HG03558 (cell line): ENCODE measurements at regions not wholly inside any gene's neighbourhood (a gene's known extent, or its start where the extent isn't known, plus 50 kb on each side); places are given as distances from the start of the nearest gene placed in this dataset.
A peak's percentile ranks its signal among the peaks of the same experiment; 100 is the strongest.
"Not testable (repeated sequence)": the region's sequence is repeated elsewhere in the genome, so short reads cannot be mapped to it uniquely, and the experiment has no call there.

Experiments
- ATAC-seq: cut with Tn5 transposase; IDR thresholded peaks from one replicate; pipeline ENCODE4 v1.9.1; 2021; ENCODE audit warnings: moderate number of reproducible peaks; ENCODE audit not compliant: unreplicated experiment; ENCODE audit errors: extremely low read depth

GRCh38 chr1:143905214-143906179, 66.3 kb downstream of the FAM72C start:
- ATAC-seq: not testable (repeated sequence)

GRCh38 chr1:143904622-143904979, 67.2 kb downstream of the FAM72C start:
- not testable (repeated sequence) for ATAC-seq

- ATAC-seq: not testable (repeated sequence)
Measured at GRCh38 chr1:143903899-143904621, 67.7 kb downstream of the FAM72C start.

GRCh38 chr1:143896377-143896776, 75.4 kb downstream of the FAM72C start:
- not testable (repeated sequence) for ATAC-seq

- peak; percentile 62 for ATAC-seq
Measured at GRCh38 chr1:143884932-143885574, 86.7 kb downstream of the FAM72C start.

- ATAC-seq: peak; percentile 40
Measured at GRCh38 chr1:143884532-143884931, 87.3 kb downstream of the FAM72C start.

GRCh38 chr1:143879757-143880536, 91.8 kb downstream of the FAM72C start:
- ATAC-seq: not testable (repeated sequence)

- ATAC-seq: not testable (repeated sequence)
Measured at GRCh38 chr1:143875947-143876346, 95.8 kb downstream of the FAM72C start.

DNA sequence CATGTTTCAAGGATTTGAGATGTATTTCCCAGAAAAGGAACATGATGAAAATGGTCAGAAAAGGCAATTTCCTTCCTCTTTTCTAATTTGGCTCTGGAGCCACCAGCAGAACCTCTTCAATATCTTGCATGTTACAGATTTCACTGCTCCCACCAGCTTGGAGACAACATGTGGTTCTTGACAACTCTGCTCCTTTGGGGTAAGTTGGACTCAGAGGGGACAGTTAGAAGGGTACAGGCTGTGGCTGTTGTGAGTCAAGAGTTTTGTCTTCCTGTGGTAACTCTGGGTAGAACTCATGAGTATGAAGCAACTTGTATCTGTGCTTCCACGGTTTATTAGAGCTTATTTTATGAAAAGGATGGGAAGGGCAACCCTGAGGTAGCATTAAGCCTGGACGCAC, 97.2 kb downstream of the FAM72C start:
- ATAC-seq: not testable (repeated sequence)

DNA sequence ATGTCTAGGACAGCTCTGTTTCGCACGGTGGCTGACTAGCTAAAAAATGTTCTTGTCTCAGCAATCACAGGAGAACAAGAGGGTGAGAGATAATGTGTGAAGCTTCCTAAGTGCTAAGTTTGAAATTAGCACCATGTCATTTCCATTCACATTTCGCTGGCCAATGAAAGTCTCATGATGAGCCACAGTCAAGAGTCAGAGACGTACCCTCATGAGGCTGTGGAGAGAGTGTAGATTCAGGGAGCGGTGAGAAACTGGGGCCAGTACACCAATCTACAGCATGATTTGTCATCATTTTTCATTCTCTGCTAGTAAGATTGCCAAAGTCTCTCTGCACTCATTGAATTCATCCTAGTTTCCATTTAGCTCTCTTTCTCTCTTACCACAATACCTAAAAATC, 98.1 kb downstream of the FAM72C start:
- ATAC-seq: not testable (repeated sequence)

- ATAC-seq: not testable (repeated sequence)
Measured at GRCh38 chr1:143870388-143870787, 101.4 kb downstream of the FAM72C start.

DNA sequence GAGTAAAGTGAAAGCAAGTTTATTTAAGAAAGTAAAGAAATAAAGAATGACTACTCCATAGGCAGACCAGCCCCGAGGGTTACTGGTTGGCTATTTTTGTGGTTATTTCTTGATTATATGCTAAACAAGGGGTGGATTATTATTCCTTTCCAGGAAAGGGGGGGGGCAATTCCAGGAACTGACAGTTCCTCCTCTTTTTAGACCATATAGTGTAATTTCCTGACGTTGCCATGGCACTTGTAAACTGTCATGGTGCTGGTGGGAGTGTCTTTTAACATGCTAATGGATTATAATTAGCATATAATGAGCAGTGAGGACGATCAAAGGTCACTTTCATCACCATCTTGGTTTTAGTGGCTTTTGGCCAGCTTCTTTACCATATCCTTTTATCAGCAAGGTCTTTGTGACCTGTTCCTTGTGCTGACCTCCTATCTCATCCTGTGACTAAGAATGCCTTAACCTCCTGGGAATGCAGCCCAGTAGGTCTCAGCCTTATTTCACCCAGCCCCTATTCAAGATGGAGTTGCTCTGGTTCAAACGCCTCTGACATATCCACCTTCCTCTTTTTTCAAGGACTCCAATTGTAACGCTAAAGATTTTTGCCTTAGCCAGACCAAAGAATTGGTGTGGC, 104.1 kb downstream of the FAM72C start:
- ATAC-seq: not testable (repeated sequence)

- not testable (repeated sequence) for ATAC-seq
Measured at GRCh38 chr1:143863901-143864520, 107.8 kb downstream of the FAM72C start.

DNA sequence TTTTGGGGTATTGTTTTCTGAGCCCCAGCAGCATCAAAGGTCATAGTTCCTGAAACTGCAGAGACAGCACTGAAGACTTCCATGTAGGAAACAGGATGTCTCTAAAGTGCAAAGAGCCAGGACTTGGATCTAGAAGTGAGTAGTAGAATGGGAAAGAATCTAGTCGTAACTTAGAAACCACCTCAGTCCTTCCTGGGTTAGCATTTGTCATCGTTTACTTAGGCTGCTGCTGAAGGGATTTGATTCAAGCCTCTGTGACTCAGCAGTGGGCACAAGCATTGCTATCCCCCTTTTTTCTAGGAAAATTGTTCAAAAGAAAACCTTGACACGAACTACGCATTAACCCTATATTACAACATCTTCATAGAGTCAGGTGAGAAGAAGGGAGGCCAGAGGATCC, 109.1 kb downstream of the FAM72C start:
- not testable (repeated sequence) for ATAC-seq

DNA sequence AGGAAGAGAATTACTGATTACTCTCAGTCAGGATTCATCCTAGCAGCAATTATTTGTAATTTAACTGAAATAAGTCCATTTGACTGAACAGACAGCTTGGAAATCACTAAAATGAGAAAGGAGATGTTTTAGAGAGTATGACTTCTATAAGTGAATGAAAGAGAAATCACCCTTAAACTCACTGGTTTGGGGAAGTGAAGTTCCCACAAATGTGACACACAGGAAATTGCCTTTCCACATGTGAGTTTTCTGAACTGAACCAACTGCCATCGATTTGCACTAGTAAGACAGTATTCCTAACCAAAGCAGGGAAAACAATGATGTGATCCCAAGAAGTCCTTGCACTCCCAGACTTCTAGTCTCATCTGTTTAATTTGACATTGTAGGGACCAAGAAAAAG, 110.5 kb downstream of the FAM72C start:
- not testable (repeated sequence) for ATAC-seq

GRCh38 chr1:143855867-143856266, 115.9 kb downstream of the FAM72C start:
- not testable (repeated sequence) for ATAC-seq

GRCh38 chr1:143854069-143854468, 117.7 kb downstream of the FAM72C start:
- ATAC-seq: not testable (repeated sequence)

DNA sequence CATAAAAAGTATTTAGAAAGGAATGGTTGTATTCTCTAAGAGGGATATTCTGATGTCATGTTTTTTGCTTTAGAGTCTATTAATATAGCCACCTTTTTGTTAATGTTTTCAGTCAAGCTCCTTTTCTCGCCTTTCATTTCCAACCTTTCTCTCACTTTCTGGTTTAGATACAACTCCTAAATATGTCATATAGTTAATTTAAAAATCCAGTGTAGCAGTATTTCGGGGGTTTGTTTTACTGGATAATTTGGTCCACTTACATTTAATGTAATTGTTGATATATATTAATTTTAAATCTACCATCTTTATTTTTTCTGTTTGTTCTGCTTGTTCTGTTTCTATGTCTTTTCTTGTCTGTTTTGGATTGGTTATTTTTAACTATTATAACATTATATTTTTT, 121.1 kb downstream of the FAM72C start:
- ATAC-seq: not testable (repeated sequence)

DNA sequence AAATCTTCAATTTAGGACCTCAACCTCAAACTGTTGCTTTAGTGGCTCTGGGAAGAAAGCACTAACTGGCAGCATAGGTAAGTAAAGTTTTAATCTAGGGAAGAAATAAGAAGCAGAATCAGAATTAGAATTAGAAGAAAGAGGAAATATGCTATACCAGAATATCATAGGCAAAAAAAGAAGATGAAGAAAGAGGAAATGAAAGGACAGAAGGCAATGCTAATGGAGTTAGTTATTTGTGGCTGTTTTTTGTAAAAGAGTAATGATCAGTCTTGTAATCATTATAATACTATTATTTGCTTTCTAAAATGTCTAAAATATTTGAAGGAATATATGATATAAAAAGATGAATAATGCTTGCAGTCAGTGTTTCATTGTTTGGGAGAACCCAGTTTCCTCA, 122.9 kb downstream of the FAM72C start:
- not testable (repeated sequence) for ATAC-seq
